Activated gamma-delta T cell (primary cell): ENCODE measurements at regions not wholly inside any gene's neighbourhood (a gene's known extent, or its start where the extent isn't known, plus 50 kb on each side); places are given as distances from the start of the nearest gene placed in this dataset.

Experiments
- DNase-seq: peaks from one replicate; lab custom pipeline; 2025; lab: John Stamatoyannopoulos, UW

- DNase-seq, result no peak
Measured at GRCh38 chr13:31081316-31081715, 80.4 kb downstream of the HSPH1 start.

- DNase-seq, result no peak
Measured at GRCh38 chr13:31074756-31075155, 86.9 kb downstream of the HSPH1 start.

GRCh38 chr13:31073859-31074718, 87.6 kb downstream of the HSPH1 start:
- DNase-seq, result no peak

GRCh38 chr13:31072041-31072440, 89.7 kb downstream of the HSPH1 start:
- no peak for DNase-seq

- no peak for DNase-seq
Measured at GRCh38 chr13:31069808-31070534, 91.7 kb downstream of the HSPH1 start.

- no peak for DNase-seq
Measured at GRCh38 chr13:31068119-31068423, 93.6 kb downstream of the HSPH1 start.

- no peak for DNase-seq
Measured at GRCh38 chr13:31067416-31068118, 94.1 kb downstream of the HSPH1 start.

- no peak for DNase-seq
Measured at GRCh38 chr13:31064636-31065035, 97.1 kb downstream of the HSPH1 start.

- DNase-seq, result no peak
Measured at GRCh38 chr13:31063772-31064171, 97.9 kb downstream of the HSPH1 start.

- DNase-seq, result no peak
Measured at GRCh38 chr13:31060655-31061054, 101.0 kb downstream of the HSPH1 start.

GRCh38 chr13:31060220-31060619, 101.5 kb downstream of the HSPH1 start:
- no peak for DNase-seq

GRCh38 chr13:31057403-31058033, 104.2 kb downstream of the HSPH1 start:
- DNase-seq, result no peak

- DNase-seq, result no peak
Measured at GRCh38 chr13:31056644-31057271, 104.9 kb downstream of the HSPH1 start.

GRCh38 chr13:31055589-31055988, 106.1 kb downstream of the HSPH1 start:
- DNase-seq, result no peak

- no peak for DNase-seq
Measured at GRCh38 chr13:31054632-31055031, 107.1 kb downstream of the HSPH1 start.

GRCh38 chr13:31053896-31054295, 107.8 kb downstream of the HSPH1 start:
- no peak for DNase-seq

GRCh38 chr13:31053091-31053490, 108.6 kb downstream of the HSPH1 start:
- DNase-seq, result no peak

- no peak for DNase-seq
Measured at GRCh38 chr13:31052478-31052877, 109.2 kb downstream of the HSPH1 start.

GRCh38 chr13:31051999-31052398, 109.7 kb downstream of the HSPH1 start:
- DNase-seq, result no peak

GRCh38 chr13:31050486-31051400, 111.0 kb downstream of the HSPH1 start:
- DNase-seq, result no peak

GRCh38 chr13:31049833-31050232, 111.9 kb downstream of the HSPH1 start:
- DNase-seq, result no peak
